Effector CD8-positive, alpha-beta T cell (primary cell): ENCODE measurements at regions not wholly inside any gene's neighbourhood (a gene's known extent, or its start where the extent isn't known, plus 50 kb on each side); places are given as distances from the start of the nearest gene placed in this dataset.

ENCODE experiments used
- DNase-seq: peaks from one replicate; lab custom pipeline; 2025; lab: John Stamatoyannopoulos, UW

DNA sequence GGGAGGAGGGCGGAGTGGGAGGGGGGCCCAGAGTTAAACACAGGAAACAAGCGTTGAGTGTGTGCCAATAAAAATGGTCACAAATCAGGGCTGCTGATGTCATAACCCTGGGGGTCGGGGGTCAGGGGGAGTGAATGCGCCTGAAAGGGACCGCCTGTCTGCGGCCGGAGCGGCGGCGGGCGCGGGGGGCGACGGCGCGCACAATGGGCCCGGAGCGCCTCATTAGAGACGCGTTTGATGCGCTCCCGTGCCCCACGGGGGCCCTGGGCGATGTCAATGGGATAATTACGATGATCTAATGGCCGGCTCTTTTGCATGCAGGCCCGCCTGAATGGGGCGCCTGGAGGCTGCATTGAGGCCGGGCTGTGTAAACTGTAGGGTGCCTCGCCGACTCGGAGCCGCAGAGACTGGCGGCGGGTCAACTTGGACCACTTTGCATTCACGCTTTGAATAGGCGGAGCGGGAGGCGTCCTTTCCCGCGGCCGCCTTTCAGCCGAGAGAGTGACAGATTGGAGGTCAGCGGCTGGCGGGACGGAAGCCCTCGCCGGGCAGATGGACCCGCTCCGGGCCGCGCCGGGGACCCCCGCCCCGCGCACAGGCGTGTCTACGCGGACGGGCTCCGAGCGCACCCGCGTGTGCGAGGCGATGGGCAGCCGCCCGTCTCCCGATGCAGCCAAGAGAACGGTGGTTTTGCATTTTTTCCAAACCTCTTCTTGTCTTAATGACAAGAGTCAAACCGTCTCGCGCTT, 296.1 kb downstream of the TFAP2C start:
- DNase-seq: no peak

GRCh38 chr20:56925831-56926170, 296.7 kb downstream of the TFAP2C start:
- DNase-seq: no peak

GRCh38 chr20:56926501-56926900, 297.4 kb downstream of the TFAP2C start:
- DNase-seq: no peak

DNA sequence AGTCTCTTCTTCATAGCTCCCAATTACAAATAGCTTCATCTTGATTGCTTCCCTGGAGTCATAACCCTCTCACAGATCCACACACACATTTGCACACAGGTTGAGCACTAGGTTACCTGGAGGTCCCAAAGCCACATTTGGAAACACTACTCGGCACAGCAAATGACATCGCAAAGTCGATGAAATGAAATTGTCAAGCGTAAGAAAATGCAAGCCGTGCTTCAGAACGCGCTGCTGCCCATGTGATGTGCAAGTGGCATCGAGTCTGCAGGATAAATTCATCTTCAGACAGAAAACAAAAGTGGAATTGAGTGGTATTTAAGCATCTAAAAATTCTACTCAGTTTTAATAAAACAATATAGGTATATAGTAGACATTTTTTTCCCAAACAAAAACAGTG, 298.0 kb downstream of the TFAP2C start:
- DNase-seq: no peak

DNA sequence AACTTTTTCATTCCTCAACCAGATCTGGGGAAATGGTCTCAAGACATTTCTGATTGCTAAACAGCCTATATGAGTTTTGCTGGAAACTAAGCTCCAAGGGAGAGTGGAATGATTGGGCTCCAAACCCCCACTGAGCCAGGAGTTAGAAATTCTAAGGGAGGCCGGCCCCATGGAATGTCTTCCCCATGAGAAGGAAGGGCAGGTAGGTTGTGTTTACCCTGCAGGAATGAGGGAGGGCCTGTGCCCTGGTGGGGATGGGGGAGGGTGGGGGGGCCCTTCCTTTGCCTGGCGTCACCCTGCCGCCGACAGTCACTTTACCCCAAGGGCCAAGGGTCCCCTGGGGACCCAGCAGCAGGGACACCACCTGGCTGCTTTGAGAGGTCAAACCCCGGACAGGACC, 298.9 kb downstream of the TFAP2C start:
- DNase-seq: no peak

DNA sequence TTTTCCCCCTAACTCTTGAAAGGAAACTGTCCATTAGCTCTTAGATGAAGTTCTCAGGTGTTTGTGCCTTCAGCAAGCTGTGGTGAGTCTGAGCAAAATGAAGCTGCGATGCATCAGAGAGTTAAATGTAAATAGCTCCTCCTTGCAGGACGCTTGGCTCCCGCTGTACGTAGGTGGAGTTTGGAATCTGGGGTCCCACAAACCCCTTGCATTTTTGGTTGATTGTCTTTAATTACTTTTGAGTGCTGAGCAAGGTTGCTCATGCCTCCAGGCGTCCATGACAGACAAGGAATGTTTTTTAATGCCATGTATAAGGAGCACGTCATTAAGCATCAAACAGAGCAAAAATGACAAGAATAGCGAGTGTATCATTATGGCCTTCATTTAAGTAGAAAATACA, 300.5 kb downstream of the TFAP2C start:
- DNase-seq: no peak

DNA sequence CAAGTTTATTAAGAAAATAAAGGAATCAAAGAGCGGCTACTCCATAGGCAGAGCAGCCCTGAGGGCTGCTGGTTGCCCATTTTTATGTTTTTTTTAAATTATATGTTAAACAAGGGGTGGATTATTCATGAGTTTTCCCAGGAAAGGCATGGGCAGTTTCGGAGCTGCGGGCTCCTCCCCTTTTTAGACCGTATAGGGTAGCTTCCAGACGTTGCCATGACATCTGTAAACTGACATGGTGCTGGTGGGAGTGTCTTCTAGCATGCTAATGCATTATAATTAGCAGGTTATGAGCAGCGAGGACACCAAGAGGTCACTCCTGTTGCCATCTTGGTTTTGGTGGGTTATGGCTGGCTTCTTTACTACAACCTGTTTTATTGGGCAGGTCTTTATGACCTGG, 301.8 kb downstream of the TFAP2C start:
- DNase-seq: no peak

DNA sequence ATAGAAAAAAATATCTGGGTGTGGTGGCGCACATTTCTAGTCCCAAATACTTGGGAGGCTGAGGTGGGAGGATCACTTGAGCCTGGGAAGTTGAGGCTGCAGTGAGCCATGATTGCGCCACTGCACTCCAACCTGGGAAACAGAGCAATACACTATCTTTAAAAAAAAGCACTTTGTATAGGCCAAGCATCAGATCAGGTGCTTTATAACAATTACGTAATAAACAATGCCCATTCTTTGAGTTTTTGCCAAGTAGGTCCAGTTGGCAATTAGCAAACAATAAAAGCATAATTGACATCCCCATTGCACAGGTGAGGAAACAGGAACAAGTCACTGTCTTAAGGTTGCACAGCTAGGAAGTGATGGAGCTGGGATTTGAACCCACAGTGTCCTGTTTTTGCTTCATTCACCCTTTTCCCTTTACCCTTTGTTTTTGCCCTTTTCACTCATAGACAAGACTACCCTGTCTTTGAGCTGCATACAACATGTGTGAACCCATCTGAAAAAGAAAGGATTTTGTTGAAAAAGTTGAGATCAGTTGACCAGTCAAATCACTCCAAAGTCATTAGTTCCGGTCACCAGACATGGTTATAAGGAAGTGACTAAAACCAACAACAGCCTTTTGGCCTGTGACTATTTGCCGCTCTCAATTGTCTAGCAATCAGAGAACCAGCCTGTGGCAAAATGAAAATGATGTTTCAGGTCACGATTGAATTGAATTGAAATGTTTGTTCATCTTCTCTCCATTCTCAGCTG, 303.6 kb downstream of the TFAP2C start:
- DNase-seq: no peak

DNA sequence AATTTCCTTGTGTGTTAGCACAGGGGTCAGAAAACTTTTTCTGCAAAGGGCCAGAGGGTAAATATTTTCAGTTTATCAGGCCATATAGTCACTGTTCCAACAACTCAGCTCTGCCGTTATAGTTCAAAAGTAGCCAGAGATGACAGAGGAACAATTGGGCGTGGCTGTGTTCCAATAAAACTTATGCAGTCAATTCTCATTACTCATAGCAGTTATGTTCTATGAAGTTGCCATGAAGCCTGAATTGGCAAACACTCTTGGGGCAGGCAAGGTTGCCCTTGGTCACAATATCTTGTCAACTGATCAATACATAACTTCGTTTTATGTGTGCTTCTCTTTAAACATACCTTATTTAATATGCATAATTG, 304.2 kb downstream of the TFAP2C start:
- DNase-seq: no peak

DNA sequence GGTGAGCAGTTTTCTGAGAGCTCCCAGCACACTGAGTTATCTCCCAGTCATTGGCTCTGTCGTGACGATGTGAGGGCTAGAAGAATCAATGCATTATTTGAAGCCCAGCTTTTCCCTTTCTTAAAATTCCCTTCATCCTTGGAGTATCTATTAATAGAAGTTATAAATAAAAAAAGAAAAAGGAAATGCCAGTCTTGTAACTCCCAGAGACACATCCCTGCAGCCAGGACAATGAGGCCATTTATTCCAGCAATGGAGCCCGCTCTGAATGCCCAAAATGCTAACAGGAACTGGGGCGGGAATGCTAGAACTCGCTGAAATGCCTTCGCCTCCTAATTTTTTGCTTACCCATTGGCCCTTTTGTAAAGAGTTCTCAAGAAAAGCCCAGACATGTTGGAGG, 305.8 kb downstream of the TFAP2C start:
- no peak for DNase-seq

- no peak for DNase-seq
Measured at GRCh38 chr20:56940466-56940865, 311.4 kb downstream of the TFAP2C start.

DNA sequence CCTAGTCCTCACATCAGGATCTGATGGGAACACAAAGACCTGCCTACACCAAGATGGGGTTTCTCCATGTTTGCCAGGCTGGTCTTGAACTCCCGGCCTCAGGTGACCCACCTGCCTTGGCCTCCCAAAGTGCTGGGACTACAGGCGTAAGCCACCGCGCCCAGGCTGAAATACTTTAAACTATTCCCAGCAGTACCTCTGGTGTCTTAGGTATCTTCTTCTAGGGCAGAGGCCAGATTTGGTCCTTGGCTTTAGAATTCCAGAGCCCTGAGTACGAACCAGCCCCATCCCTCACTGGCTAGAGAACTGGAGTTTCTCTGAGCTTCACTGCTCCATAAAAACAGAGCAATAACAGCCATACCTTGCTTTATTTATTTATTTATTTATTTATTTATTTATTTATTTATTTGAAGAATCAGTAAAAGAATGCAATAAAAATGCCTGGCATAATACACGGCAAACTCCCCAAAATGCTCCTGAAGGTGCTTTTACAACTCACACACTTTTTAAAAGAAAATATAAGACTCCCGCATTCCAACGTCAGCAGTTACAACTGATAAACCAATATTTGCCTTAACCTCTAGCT, 312.1 kb downstream of the TFAP2C start:
- DNase-seq: no peak

DNA sequence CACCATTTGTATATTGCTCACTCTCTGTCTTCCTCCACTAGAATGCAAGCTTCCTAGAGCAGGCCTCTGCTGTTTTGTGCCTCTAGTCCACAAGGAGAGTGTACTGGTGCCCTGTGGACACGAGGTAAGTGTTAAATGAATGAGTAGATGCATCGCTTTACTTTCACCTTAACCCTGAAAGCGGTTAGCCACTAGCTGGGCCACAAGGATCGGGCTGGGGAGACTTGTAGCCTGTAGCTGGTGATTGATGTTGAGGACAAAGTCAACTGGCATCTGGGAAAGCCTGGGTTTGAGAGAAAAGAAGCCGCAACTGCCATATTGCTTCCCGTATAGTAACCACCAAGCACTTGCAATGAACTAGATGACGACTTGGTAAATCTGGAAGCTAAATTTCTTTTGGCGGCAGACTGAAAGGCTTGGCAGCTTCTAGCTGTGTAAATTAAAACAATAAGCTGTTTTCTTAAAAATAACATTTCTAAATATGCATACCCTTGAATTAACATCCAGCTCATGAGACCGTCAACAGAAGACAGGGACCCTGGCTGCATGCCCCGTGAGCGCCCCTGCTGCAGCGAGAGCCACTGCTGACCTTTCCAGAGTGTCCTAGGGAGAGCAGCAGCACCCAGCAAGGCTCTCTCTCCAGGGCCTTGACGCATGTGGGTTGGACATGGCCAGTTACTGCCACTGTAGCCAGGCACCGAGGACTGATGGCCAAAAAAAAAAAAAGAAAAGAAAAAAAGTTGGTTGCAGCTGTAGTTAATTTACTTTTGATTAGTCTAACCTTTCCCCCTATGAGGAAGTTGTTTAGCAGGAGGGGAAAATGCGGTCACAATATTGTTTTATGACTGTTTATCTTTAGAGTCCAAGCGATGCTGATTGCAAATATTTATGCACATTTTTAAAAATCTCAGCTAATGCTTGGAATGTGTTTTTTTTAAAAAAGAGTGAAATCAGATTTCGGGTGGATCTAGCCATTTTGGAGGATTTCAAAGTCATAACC, 315.1 kb downstream of the TFAP2C start:
- DNase-seq: no peak

DNA sequence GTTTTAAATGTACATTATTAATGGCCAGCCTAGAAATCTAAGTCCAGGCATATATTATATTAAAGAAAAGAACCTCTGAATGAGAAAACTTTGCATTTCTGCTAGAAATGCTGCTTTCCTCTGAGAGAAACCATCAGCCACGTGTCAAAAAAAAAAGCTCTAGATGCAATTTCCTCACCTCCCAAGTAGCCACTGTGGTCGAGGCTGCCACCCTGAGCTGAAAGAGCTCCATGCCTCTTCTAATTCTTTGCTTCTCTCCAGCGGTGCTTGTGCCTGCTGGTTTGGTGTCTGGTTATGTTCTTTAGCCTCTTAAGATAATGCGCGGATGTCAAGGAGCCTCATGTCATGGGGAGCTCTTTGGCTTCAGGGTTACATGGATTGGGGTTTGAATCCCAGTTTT, 316.0 kb downstream of the TFAP2C start:
- no peak for DNase-seq

GRCh38 chr20:56945901-56946300, 316.8 kb downstream of the TFAP2C start:
- DNase-seq: no peak

- DNase-seq: no peak
Measured at GRCh38 chr20:56949318-56949717, 317.1 kb downstream of the BMP7 start.

GRCh38 chr20:56952258-56953047, 314.0 kb downstream of the BMP7 start:
- DNase-seq: no peak

- DNase-seq: no peak
Measured at GRCh38 chr20:56953048-56953586, 313.3 kb downstream of the BMP7 start.

DNA sequence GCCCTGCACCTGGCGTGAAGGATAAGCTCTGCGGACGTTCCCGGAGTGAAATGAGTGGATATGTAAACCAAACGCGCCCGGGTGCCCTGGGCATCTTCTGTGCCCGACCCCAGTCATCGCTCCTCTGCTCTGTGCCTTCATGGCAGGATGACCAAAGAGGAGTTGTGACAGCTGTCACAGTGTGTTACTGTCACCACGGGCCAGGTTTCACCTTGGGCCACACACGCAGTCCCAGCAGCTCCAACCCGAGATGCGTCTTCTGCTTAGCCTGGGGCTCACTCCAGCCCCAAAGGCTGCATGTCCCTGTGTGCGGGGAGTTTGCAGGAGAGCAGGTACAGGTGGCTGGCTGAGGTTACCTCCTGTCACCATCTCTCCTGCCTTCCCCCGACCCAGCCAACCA, 311.6 kb downstream of the BMP7 start:
- no peak for DNase-seq

DNA sequence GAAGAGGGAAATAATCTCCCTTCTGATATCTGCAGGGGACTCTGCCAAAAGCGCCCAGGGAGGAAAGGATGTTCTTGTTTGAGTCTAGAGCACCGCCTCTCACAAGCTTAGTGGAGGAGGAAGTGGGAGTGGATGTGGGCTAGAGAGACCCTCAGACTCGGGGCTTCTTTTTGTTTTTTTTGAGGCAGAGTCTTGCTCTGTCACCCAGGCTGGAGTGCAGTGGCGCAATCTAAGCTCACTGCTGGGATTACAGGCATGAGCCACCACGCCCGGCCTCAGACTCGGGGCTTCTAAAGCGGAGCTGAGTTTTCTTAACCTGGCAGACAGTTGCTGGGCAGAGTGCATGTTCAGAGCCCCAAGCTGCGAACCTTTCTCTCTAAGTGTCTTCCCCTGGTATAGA, 310.8 kb downstream of the BMP7 start:
- DNase-seq: no peak

DNA sequence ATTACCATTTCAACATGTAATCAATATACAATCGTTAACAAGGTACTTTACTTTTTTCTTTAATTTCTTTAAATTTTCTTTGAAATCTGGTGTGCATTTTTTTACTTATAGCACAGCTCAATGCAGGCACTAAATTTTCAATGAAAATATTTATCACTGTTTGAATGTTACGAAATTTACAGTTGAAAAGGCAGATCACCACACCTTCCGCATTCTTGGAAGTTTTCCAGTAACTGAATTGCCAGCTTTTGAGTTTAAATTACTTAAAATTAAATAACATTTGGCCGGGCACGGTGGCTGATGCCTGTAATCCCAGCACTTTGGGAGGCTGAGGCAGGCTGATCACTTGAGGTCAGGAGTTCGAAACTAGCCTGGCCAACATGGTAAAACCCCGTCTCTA, 309.9 kb downstream of the BMP7 start:
- no peak for DNase-seq
